ENCODE measurements at regions not wholly inside any gene's neighbourhood (a gene's known extent, or its start where the extent isn't known, plus 50 kb on each side); places are given as distances from the start of the nearest gene placed in this dataset.

GRCh38 chr9:109916316-109916715, 136.3 kb downstream of the PALM2AKAP2 start:
- ChIA-PET POLR2A (interaction anchor here (3.1 kb wide), 1 partner anchor 55 kb away, joined by 11 read pairs; no protein-coding TSS in a partner anchor), CTCF (interaction anchor here (2.0 to 21.3 kb wide), 3 partner anchors 35 to 140 kb away, joined by 5 to 585 read pairs (median 138); no protein-coding TSS in a partner anchor)
- Histone ChIP-seq H3K9ac (ENCODE audit: low read length) (no peak overlapping the region), H2AFZ (ENCODE audit: insufficient read depth, low read depth, low read length, poor library complexity, severe bottlenecking) (no peak overlapping the region), H3K79me2 (ENCODE audit: control insufficient read depth, insufficient read depth, low read length) (peaks cover 23% of the 10 kb centered on the region), H3K4me3 (ENCODE audit: control extremely low read depth in 1 of 5, extremely low read depth in 1 of 5, insufficient read depth in 1 of 5, low read depth in 2 of 5, low read length in 4 of 5) (no peak overlapping the region), H3K9me3 (ENCODE audit: control extremely low read depth in 1 of 3, control insufficient read depth in 2 of 3, insufficient read depth in 1 of 3, low read length in 2 of 3) (peaks cover 0 to 3% (median 0%) of the 10 kb centered on the region in 3 donors), H3K36me3 (replicated peaks in 1 of 2; ENCODE audit: control extremely low read depth in 1 of 2, control insufficient read depth in 1 of 2, extremely low read depth in 1 of 2, insufficient read depth in 2 of 2, low read length in 1 of 2) (no peaks in the 10 kb centered on the region), H3K27me3 (replicated peaks in 1 of 4; ENCODE audit: control extremely low read depth in 1 of 4, control insufficient read depth in 3 of 4, insufficient read depth in 4 of 4, low read length in 3 of 4) (no peaks in the 10 kb centered on the region), H4K20me1 (ENCODE audit: control insufficient read depth, insufficient read depth, low read length, poor library complexity, severe bottlenecking) (no peaks in the 10 kb centered on the region), H3K27ac (ENCODE audit: low read length in 2 of 2) (peak overlapping the region; percentile 97), H3K4me2 (replicated peaks; ENCODE audit: low read depth, low read length, poor library complexity, severe bottlenecking) (no peak overlapping the region), H3K4me1 (ENCODE audit: control insufficient read depth in 2 of 2, insufficient read depth in 2 of 2, low read length in 2 of 2) (peaks cover 95 to 98% of the 10 kb centered on the region in 2 donors)
- intact Hi-C loops (cut with micrococcal nuclease), result loop anchor here (5.0 kb wide), 1 partner anchor 211 kb away; no protein-coding TSS in a partner anchor
- WGBS (ENCODE audit: insufficient coverage), result 99% methylated on average over 6 of the region's 6 CpGs
- no peak for TF ChIP-seq EZH2 (IDR thresholded peaks at IDR 0.05; ENCODE audit: borderline replicate concordance, insufficient read depth, low read depth, low read length, poor library complexity, severe bottlenecking)
- no peak for TF ChIP-seq CTCF (IDR thresholded peaks at IDR 0.05)
- H3K9me3 Mint-ChIP-seq (ENCODE audit: insufficient read depth), result no peaks in the 10 kb centered on the region
- no peaks in the 10 kb centered on the region for H3K27me3 Mint-ChIP-seq
- ATAC-seq (ENCODE audit: low read depth), result no peak
- peak overlapping the region; percentile 96 for H3K27ac Mint-ChIP-seq
- no peak for DNase-seq
- H3K4me3 Mint-ChIP-seq, result peak overlapping the region; percentile 42
- H3K4me1 Mint-ChIP-seq, result peaks cover 68% of the 10 kb centered on the region

GRCh38 chr9:109918339-109919163, 138.6 kb downstream of the PALM2AKAP2 start:
- POLR2A ChIA-PET, result interaction anchor here (0.7 to 3.1 kb wide), 6 partner anchors 13 to 88 kb away, joined by 3 to 11 read pairs (median 4); no protein-coding TSS in a partner anchor
- H3K9me3 Mint-ChIP-seq (ENCODE audit: insufficient read depth), result no peaks in the 10 kb centered on the region
- TF ChIP-seq EZH2 (IDR thresholded peaks at IDR 0.05; ENCODE audit: borderline replicate concordance, insufficient read depth, low read depth, low read length, poor library complexity, severe bottlenecking), result no peak
- TF ChIP-seq CTCF (IDR thresholded peaks at IDR 0.05), result no peak
- DNase-seq (peak; percentile 75), ATAC-seq (ENCODE audit: low read depth) (peak; percentile 71)
- H3K4me1 ChIP-seq (ENCODE audit: control insufficient read depth in 2 of 2, insufficient read depth in 2 of 2, low read length in 2 of 2), result peaks cover 87 to 90% of the 10 kb centered on the region in 2 donors
- H3K4me3 ChIP-seq (ENCODE audit: control extremely low read depth in 1 of 5, extremely low read depth in 1 of 5, insufficient read depth in 1 of 5, low read depth in 2 of 5, low read length in 4 of 5), result peak overlapping the region; percentile 4 to 38 (median 30)
- no peaks in the 10 kb centered on the region for H3K27me3 Mint-ChIP-seq
- H3K9me3 ChIP-seq (ENCODE audit: control extremely low read depth in 1 of 3, control insufficient read depth in 2 of 3, insufficient read depth in 1 of 3, low read length in 2 of 3), result peaks cover 0 to 3% (median 0%) of the 10 kb centered on the region in 3 donors
- peaks cover 23% of the 10 kb centered on the region for H3K79me2 ChIP-seq (ENCODE audit: control insufficient read depth, insufficient read depth, low read length)
- H3K4me2 ChIP-seq (replicated peaks; ENCODE audit: low read depth, low read length, poor library complexity, severe bottlenecking), result peak overlapping the region; percentile 72
- CTCF ChIA-PET, result interaction anchor here (0.8 to 21.3 kb wide), 9 partner anchors 11 to 235 kb away, joined by 3 to 585 read pairs (median 3); no protein-coding TSS in a partner anchor
- intact Hi-C loops (cut with micrococcal nuclease), result loop anchor here (1.0 to 5.0 kb wide), 3 partner anchors 9 to 209 kb away; no protein-coding TSS in a partner anchor
- H3K27ac ChIP-seq (ENCODE audit: low read length in 2 of 2), result peak overlapping the region; percentile 97
- no peaks in the 10 kb centered on the region for H4K20me1 ChIP-seq (ENCODE audit: control insufficient read depth, insufficient read depth, low read length, poor library complexity, severe bottlenecking)
- H3K27ac Mint-ChIP-seq, result peak overlapping the region; percentile 96
- peak overlapping the region; percentile 37 for H3K9ac ChIP-seq (ENCODE audit: low read length)
- H3K4me3 Mint-ChIP-seq, result peak overlapping the region; percentile 79
- 13% methylated on average over 9 of the region's 11 CpGs for WGBS (ENCODE audit: insufficient coverage)
- no peaks in the 10 kb centered on the region for H3K27me3 ChIP-seq (replicated peaks in 1 of 4; ENCODE audit: control extremely low read depth in 1 of 4, control insufficient read depth in 3 of 4, insufficient read depth in 4 of 4, low read length in 3 of 4)
- peaks cover 83% of the 10 kb centered on the region for H3K4me1 Mint-ChIP-seq
- peak overlapping the region; percentile 81 for H2AFZ ChIP-seq (ENCODE audit: insufficient read depth, low read depth, low read length, poor library complexity, severe bottlenecking)
- H3K36me3 ChIP-seq (replicated peaks in 1 of 2; ENCODE audit: control extremely low read depth in 1 of 2, control insufficient read depth in 1 of 2, extremely low read depth in 1 of 2, insufficient read depth in 2 of 2, low read length in 1 of 2), result no peaks in the 10 kb centered on the region

Measured in B cell (primary cell).